NT2/D1 (cell line): ENCODE measurements at regions not wholly inside any gene's neighbourhood (a gene's known extent, or its start where the extent isn't known, plus 50 kb on each side); places are given as distances from the start of the nearest gene placed in this dataset.

ENCODE experiments used
- YY1 ChIP-seq: IDR thresholded peaks from 2 replicates; pipeline ENCODE4 v1.6.1; 2011; ENCODE audit not compliant: insufficient read length, insufficient read depth
- ZNF274 ChIP-seq: IDR thresholded peaks from 2 replicates; pipeline ENCODE4 v1.6.1; 2011; ENCODE audit warnings: mild to moderate bottlenecking, low read depth, low read length

GRCh38 chr12:30837595-30837994 lies 82.8 kb upstream of the CAPRIN2 start:
- TF ChIP-seq YY1: no peak
- no peak for TF ChIP-seq ZNF274
